HPDE6-E6E7 (cell line): ENCODE measurements at regions not wholly inside any gene's neighbourhood (a gene's known extent, or its start where the extent isn't known, plus 50 kb on each side); places are given as distances from the start of the nearest gene placed in this dataset.
"Not testable (repeated sequence)": the region's sequence is repeated elsewhere in the genome, so short reads cannot be mapped to it uniquely, and the experiment has no call there.

ENCODE experiments used
- DNase-seq: peaks from one replicate; pipeline ENCODE4 v3.0.0; 2011; ENCODE audit warnings: missing footprints; ENCODE audit errors: extremely low spot score

DNA sequence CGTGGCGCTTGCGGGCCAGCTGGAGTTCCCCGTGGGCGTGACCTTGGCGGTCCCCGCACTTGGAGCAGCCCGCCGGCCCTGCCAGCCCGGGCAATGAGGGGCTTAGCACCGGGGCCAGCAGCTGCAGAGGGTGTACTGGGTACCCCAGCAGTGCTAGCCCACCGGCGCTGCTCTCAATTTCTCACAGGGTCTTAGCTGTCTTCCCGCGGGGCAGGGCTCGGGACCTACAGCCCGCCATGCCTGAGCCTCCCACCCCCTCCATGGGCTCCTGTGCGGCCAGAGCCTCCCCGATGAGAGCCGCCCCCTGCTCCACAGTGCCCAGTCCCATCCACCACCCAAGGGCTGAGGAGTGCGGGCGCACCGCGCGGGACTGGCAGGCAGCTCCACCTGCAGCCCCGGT is 94.0 kb upstream of the NIPBL start:
- DNase-seq, result not testable (repeated sequence)

GRCh38 chr5:36786448-36787012 is 90.0 kb upstream of the NIPBL start:
- DNase-seq, result no peak

DNA sequence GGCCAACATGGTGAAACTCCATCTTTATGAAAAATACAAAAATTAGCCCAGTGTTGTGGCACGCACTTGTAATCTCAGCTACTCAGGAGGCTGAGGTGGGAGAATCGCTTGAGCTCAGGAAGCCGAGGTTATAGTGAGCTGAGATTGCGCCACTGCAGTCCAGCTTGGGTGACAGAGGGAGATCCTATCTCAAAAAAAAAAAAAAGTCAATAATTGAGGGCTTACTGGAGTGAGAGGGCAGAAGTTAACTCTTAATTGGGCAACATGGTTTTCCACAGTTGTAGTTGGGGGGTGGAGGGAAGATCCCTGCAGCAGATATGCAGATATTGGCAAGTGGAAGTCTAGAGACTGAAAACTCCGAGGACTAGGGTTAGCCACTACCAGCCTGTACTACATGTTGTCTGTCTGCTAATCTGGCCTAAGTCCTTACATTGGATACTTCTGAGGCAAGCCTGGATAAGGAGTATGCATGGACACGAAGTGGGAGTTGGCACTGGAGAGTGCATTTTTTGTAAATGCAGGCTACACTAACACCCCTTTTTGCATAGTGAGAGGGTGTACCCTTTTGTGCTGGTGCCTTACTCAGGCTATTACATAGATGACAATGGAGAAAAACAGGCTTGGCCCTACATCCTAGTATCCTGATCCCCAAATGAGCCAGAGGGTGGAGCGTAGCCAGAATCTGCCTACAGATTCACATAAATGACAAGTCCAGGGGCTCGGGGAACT is 89.0 kb upstream of the NIPBL start:
- DNase-seq, result no peak

DNA sequence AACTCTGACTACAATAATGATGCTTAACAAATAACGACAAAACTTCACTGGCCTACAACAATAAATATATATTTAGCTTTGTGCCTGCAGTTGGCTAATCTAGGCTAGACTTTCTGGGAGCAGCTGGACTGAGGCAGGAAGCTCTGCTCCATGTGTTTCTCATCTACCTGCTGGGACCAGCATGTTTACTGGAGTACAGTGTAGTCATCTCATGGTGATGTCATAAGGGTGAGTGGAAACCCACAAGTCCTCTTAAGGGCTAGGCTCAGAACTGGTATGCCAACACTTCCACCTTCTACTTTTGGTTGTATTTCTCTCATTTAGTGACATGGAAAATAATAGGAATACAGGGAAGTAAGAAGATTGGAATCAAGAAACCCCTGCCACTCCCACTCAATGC is 85.7 kb upstream of the NIPBL start:
- no peak for DNase-seq

- no peak for DNase-seq
These were observed 83.9 kb upstream of the NIPBL start for GRCh38 chr5:36792560-36793180.

DNA sequence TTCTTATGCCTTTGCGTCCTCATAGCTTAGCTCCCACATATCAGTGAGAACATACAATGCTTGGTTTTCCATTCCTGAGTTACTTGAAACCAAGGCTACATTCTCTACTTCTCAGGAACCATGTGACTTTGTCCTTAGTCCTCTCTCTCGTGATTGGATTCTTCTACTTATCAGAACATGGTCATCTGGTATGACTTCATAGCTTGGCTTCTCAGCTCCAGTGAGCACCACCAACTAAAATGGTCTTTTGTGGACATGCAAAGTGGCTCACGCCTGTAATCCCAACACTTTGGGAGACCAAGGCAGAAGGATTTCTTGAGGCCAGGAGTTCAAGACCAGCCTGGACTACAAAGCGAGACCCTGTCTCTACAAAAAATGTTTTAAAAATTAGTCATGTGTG is 81.2 kb upstream of the NIPBL start:
- DNase-seq, result no peak

DNA sequence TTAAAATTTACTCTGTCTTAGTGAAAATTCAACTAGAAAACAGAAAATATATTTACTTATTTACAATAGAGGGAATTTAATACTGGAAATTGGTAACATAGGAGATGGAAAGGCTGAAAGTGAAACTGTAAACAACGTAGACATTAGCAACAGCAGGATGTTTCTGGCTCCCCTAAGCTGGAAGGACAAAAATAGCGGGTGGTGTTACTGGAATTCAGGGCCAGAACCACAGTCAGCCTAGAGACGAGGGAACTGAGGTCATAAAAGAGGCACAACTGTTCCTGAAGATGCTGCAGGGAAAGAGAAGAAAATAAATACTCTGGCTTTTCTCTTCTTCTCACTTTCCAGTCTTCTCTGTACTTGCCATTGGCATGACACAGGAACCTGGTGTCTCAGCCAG is 80.4 kb upstream of the NIPBL start:
- DNase-seq, result no peak

DNA sequence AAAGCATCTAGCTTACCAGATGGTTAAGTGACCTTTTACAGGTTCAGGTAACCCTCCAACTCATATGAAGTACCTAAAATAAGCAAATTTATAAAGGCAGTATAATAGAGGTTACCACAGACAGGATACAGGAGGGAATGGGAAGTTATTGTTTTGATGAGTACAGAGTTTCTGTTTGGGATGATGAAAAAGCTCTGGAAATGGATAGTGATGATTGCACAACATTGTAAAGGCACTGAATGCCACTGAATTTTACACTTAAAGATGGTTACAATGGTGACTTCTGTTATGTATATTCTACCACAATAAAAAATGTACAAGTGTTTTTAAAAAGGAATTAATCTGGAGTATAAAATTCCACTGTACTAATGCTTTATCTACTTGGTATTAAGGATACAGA is 75.0 kb upstream of the NIPBL start:
- no peak for DNase-seq

- DNase-seq, result no peak
These were observed 74.4 kb upstream of the NIPBL start for GRCh38 chr5:36802187-36802586.

GRCh38 chr5:36813249-36813648 is 63.3 kb upstream of the NIPBL start:
- not testable (repeated sequence) for DNase-seq

DNA sequence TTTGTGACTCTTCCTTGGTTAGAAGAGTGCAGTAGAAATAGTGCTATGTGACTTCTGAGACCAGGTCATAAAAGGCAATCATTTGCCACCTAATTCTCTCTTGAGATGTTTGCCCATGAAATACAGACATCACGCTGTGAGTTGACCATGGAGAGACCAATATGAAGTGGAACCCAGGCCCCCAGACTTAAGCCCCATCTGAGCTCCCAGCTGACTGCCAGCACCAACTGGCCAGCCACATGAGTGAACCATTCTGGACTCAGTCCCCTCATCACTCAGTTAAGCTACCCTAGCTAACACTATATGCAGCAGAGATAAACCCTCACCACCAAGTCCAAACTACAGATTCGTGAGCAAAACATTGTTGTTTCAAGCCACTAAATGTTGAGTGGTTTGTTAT is 60.7 kb upstream of the NIPBL start:
- no peak for DNase-seq

- no peak for DNase-seq
These were observed 55.7 kb upstream of the NIPBL start for GRCh38 chr5:36820900-36821299.

DNA sequence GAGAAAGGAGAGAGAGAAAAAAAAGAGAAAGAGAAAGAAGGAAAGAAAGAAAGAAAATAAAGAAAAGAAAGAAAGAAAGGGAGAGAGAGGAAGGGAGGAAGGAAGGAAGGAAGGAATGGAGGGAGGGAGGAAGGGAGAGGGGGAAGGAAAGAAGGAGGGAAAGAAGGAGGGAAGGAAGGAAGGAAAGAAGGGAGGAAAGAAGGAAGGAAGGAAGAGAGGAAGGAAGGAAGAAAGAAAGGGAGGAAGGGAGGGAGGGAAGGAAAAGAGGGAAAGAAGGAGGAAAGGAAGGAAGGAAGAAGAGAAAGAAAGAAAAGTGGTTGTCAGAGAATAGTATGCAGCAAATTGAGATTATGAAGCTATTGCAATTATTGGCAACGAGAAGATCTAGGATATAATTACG is 49.9 kb upstream of the NIPBL start:
- no peak for DNase-seq
